ENCODE measurements at regions not wholly inside any gene's neighbourhood (a gene's known extent, or its start where the extent isn't known, plus 50 kb on each side); places are given as distances from the start of the nearest gene placed in this dataset.

DNA sequence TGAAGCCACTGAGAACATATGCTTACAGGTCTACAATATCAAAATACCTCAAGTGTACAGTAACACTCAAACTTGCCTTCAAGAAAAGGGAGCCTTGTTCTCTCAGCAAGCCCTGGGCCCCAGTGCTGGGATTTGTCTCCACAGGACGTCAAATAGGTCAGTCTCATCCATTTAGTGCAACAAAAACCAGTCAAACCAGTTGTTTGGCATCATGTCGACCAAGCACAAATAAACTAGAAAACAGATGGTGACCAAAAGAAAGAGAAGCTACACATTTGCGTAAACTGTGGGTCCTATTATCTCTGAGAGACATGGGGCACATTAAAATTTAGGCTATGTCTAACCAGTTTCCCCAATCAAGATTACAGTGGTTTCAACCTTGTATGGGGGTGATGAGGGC is 182.6 kb upstream of the PKDCC start:
- BruUV-seq (replicated peaks), result no TSS peak
- ChIA-PET CTCF (interaction anchor here (1.2 to 2.8 kb wide), 4 partner anchors 14 to 230 kb away, joined by 4 to 14 read pairs (median 6); no protein-coding TSS in a partner anchor), RAD21 (ENCODE audit: unreplicated experiment) (no interaction called here), POLR2A (no interaction called here), SMC1A (ENCODE audit: uncharacterized antibody, unreplicated experiment) (interaction anchor here (0.7 to 1.2 kb wide), 2 partner anchors 224 to 231 kb away, joined by 3 to 4 read pairs; no protein-coding TSS in a partner anchor)
- 33% methylated on average over 3 of the region's 3 CpGs for WGBS (ENCODE audit: insufficient coverage, insufficient replicate concordance, low lambda C conversion rate, missing lambda C conversion rate)
- no peaks in the 10 kb centered on the region for H3K36me3 ChIP-seq (ENCODE audit: control insufficient read depth in 2 of 2, insufficient read depth in 2 of 2, low read length in 1 of 2)
- DNase-seq (ENCODE audit: low read depth, low spot score), result no peak
- no peak for ATAC-seq
- no peaks in the 10 kb centered on the region for H3K4me1 ChIP-seq (ENCODE audit: control insufficient read depth, insufficient read depth, low read length)
- H3K4me3 ChIP-seq, result no peak overlapping the region
- H3K9me3 ChIP-seq (replicated peaks; ENCODE audit: control insufficient read depth, insufficient read depth, low read length), result no peaks in the 10 kb centered on the region
- H3K27ac ChIP-seq (ENCODE audit: control insufficient read depth, insufficient read depth), result no peak overlapping the region
- H4K20me1 ChIP-seq (ENCODE audit: control insufficient read depth, insufficient read depth), result no peaks in the 10 kb centered on the region
- no peaks in the 10 kb centered on the region; a peak in 2 of 4 replicates for H3K27me3 ChIP-seq (replicated peaks in 1 of 2; ENCODE audit: control insufficient read depth in 2 of 2, insufficient read depth in 2 of 2, low read length in 1 of 2)
- H3K79me2 ChIP-seq (ENCODE audit: control insufficient read depth, insufficient read depth, low read length), result no peaks in the 10 kb centered on the region
- FAIRE-seq, result no peak
- in situ Hi-C loops (cut with MboI) (loop anchor here (25.0 kb wide), 1 partner anchor 797 kb away; no protein-coding TSS in a partner anchor), intact Hi-C loops (cut with micrococcal nuclease; ENCODE audit: unreplicated experiment) (loop anchor here (10.0 kb wide), 1 partner anchor 380 kb away; no protein-coding TSS in a partner anchor)
- no peak overlapping the region for H2AFZ ChIP-seq (ENCODE audit: control insufficient read depth, low read depth, low read length)
- H3K4me2 ChIP-seq (ENCODE audit: control insufficient read depth, insufficient read depth), result no peak overlapping the region
- no peak overlapping the region for H3K9ac ChIP-seq (ENCODE audit: control insufficient read depth, insufficient read depth, low read length)
- no peak for TF ChIP-seq IKZF2 (IDR thresholded peaks at IDR 0.05)
- no peak for TF ChIP-seq FOXM1 (IDR thresholded peaks at IDR 0.05; ENCODE audit: low read depth, low read length)
- no peak for TF ChIP-seq TCF3 (IDR thresholded peaks at IDR 0.05; ENCODE audit: borderline replicate concordance, insufficient read depth, low read depth, low read length)
- no peak for TF ChIP-seq RFX5 (IDR thresholded peaks at IDR 0.05; ENCODE audit: low read depth, low read length)
- no peak for TF ChIP-seq RUNX3 (IDR thresholded peaks at IDR 0.05; ENCODE audit: low read length)
- TF ChIP-seq, protein P1, sequence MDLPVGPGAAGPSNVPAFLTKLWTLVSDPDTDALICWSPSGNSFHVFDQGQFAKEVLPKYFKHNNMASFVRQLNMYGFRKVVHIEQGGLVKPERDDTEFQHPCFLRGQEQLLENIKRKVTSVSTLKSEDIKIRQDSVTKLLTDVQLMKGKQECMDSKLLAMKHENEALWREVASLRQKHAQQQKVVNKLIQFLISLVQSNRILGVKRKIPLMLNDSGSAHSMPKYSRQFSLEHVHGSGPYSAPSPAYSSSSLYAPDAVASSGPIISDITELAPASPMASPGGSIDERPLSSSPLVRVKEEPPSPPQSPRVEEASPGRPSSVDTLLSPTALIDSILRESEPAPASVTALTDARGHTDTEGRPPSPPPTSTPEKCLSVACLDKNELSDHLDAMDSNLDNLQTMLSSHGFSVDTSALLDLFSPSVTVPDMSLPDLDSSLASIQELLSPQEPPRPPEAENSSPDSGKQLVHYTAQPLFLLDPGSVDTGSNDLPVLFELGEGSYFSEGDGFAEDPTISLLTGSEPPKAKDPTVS (IDR thresholded peaks at IDR 0.05; ENCODE audit: low read depth, low read length), result no peak
- TF ChIP-seq, protein P2, sequence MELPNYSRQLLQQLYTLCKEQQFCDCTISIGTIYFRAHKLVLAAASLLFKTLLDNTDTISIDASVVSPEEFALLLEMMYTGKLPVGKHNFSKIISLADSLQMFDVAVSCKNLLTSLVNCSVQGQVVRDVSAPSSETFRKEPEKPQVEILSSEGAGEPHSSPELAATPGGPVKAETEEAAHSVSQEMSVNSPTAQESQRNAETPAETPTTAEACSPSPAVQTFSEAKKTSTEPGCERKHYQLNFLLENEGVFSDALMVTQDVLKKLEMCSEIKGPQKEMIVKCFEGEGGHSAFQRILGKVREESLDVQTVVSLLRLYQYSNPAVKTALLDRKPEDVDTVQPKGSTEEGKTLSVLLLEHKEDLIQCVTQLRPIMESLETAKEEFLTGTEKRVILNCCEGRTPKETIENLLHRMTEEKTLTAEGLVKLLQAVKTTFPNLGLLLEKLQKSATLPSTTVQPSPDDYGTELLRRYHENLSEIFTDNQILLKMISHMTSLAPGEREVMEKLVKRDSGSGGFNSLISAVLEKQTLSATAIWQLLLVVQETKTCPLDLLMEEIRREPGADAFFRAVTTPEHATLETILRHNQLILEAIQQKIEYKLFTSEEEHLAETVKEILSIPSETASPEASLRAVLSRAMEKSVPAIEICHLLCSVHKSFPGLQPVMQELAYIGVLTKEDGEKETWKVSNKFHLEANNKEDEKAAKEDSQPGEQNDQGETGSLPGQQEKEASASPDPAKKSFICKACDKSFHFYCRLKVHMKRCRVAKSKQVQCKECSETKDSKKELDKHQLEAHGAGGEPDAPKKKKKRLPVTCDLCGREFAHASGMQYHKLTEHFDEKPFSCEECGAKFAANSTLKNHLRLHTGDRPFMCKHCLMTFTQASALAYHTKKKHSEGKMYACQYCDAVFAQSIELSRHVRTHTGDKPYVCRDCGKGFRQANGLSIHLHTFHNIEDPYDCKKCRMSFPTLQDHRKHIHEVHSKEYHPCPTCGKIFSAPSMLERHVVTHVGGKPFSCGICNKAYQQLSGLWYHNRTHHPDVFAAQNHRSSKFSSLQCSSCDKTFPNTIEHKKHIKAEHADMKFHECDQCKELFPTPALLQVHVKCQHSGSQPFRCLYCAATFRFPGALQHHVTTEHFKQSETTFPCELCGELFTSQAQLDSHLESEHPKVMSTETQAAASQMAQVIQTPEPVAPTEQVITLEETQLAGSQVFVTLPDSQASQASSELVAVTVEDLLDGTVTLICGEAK (IDR thresholded peaks at IDR 0.05; ENCODE audit: borderline replicate concordance), result no peak
- no peak for TF ChIP-seq MTA3 (IDR thresholded peaks at IDR 0.05; ENCODE audit: borderline replicate concordance, low read length)
- no peak for TF ChIP-seq NFYA (IDR thresholded peaks at IDR 0.05; ENCODE audit: borderline replicate concordance, low read depth, low read length)
- no peak for TF ChIP-seq ZNF217 (IDR thresholded peaks at IDR 0.05)
- TF ChIP-seq, protein P3, sequence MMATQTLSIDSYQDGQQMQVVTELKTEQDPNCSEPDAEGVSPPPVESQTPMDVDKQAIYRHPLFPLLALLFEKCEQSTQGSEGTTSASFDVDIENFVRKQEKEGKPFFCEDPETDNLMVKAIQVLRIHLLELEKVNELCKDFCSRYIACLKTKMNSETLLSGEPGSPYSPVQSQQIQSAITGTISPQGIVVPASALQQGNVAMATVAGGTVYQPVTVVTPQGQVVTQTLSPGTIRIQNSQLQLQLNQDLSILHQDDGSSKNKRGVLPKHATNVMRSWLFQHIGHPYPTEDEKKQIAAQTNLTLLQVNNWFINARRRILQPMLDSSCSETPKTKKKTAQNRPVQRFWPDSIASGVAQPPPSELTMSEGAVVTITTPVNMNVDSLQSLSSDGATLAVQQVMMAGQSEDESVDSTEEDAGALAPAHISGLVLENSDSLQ (IDR thresholded peaks at IDR 0.05), result no peak
- TF ChIP-seq, protein P4, sequence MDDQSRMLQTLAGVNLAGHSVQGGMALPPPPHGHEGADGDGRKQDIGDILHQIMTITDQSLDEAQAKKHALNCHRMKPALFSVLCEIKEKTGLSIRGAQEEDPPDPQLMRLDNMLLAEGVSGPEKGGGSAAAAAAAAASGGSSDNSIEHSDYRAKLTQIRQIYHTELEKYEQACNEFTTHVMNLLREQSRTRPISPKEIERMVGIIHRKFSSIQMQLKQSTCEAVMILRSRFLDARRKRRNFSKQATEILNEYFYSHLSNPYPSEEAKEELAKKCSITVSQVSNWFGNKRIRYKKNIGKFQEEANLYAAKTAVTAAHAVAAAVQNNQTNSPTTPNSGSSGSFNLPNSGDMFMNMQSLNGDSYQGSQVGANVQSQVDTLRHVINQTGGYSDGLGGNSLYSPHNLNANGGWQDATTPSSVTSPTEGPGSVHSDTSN (IDR thresholded peaks at IDR 0.05; ENCODE audit: insufficient replicate concordance, low read depth, low read length), result no peak
- no peak for TF ChIP-seq USF1 (IDR thresholded peaks at IDR 0.05; ENCODE audit: borderline replicate concordance, extremely low read length, insufficient read depth, low read depth, low read length)
- no peak for TF ChIP-seq SPI1 (IDR thresholded peaks at IDR 0.05; ENCODE audit: borderline replicate concordance, insufficient read depth, low read depth, low read length)

All from GM12878 (cell line).